ENCODE measurements at regions not wholly inside any gene's neighbourhood (a gene's known extent, or its start where the extent isn't known, plus 50 kb on each side); places are given as distances from the start of the nearest gene placed in this dataset.
"Not testable (repeated sequence)": the region's sequence is repeated elsewhere in the genome, so short reads cannot be mapped to it uniquely, and the experiment has no call there.

- not testable (repeated sequence) for TF ChIP-seq CTCF, POLR2A (IDR thresholded peaks at IDR 0.05)
Observed at GRCh38 chr6:102910701-102911139, 1517.2 kb downstream of the GRIK2 start.
